ENCODE measurements at regions not wholly inside any gene's neighbourhood (a gene's known extent, or its start where the extent isn't known, plus 50 kb on each side); places are given as distances from the start of the nearest gene placed in this dataset.

- no peaks in the 10 kb centered on the region for H3K9me3 Mint-ChIP-seq (ENCODE audit: unreplicated experiment)
- no peak for DNase-seq (ENCODE audit: low spot score)
- H3K4me1 Mint-ChIP-seq (ENCODE audit: unreplicated experiment): no peaks in the 10 kb centered on the region
- peaks cover 20% of the 10 kb centered on the region for H3K27me3 Mint-ChIP-seq (ENCODE audit: unreplicated experiment)
- H3K27ac Mint-ChIP-seq (ENCODE audit: unreplicated experiment): no peak overlapping the region
- TF ChIP-seq CTCF (IDR thresholded peaks at IDR 0.05; ENCODE audit: unreplicated experiment): no peak
- H3K4me3 Mint-ChIP-seq (ENCODE audit: unreplicated experiment): no peak overlapping the region
- H3K36me3 Mint-ChIP-seq (ENCODE audit: low read depth, unreplicated experiment): no peaks in the 10 kb centered on the region
These were observed 116.5 kb upstream of the VSTM2B start for GRCh38 chr19:29409076-29409862.

- Mint-ChIP-seq H3K27ac (ENCODE audit: unreplicated experiment) (no peak overlapping the region), H3K4me3 (ENCODE audit: unreplicated experiment) (no peak overlapping the region), H3K27me3 (ENCODE audit: unreplicated experiment) (peaks cover 18% of the 10 kb centered on the region), H3K9me3 (ENCODE audit: unreplicated experiment) (no peaks in the 10 kb centered on the region), H3K36me3 (ENCODE audit: low read depth, unreplicated experiment) (no peaks in the 10 kb centered on the region), H3K4me1 (ENCODE audit: unreplicated experiment) (no peaks in the 10 kb centered on the region)
- DNase-seq (ENCODE audit: low spot score): no peak
- no peak for TF ChIP-seq CTCF (IDR thresholded peaks at IDR 0.05; ENCODE audit: unreplicated experiment)
These were observed 115.2 kb upstream of the VSTM2B start for GRCh38 chr19:29410601-29411000.

- no peak for TF ChIP-seq CTCF (IDR thresholded peaks at IDR 0.05; ENCODE audit: unreplicated experiment)
- Mint-ChIP-seq H3K36me3 (ENCODE audit: low read depth, unreplicated experiment) (no peaks in the 10 kb centered on the region), H3K27me3 (ENCODE audit: unreplicated experiment) (peaks cover 19% of the 10 kb centered on the region), H3K4me1 (ENCODE audit: unreplicated experiment) (no peaks in the 10 kb centered on the region), H3K9me3 (ENCODE audit: unreplicated experiment) (no peaks in the 10 kb centered on the region), H3K4me3 (ENCODE audit: unreplicated experiment) (no peak overlapping the region), H3K27ac (ENCODE audit: unreplicated experiment) (no peak overlapping the region)
- no peak for DNase-seq (ENCODE audit: low spot score)
These were observed 114.6 kb upstream of the VSTM2B start for GRCh38 chr19:29411113-29411581.

GRCh38 chr19:29413435-29413834 is 112.4 kb upstream of the VSTM2B start:
- no peaks in the 10 kb centered on the region for H3K36me3 Mint-ChIP-seq (ENCODE audit: low read depth, unreplicated experiment)

More at GRCh38 chr19:29413435-29413834, 112.4 kb upstream of the VSTM2B start:
- Mint-ChIP-seq H3K27me3 (ENCODE audit: unreplicated experiment) (peaks cover 16% of the 10 kb centered on the region), H3K9me3 (ENCODE audit: unreplicated experiment) (no peaks in the 10 kb centered on the region), H3K4me3 (ENCODE audit: unreplicated experiment) (no peak overlapping the region), H3K4me1 (ENCODE audit: unreplicated experiment) (no peaks in the 10 kb centered on the region), H3K27ac (ENCODE audit: unreplicated experiment) (no peak overlapping the region)
- TF ChIP-seq CTCF (IDR thresholded peaks at IDR 0.05; ENCODE audit: unreplicated experiment): no peak
- no peak for DNase-seq (ENCODE audit: low spot score)

Data from endothelial cell (in vitro differentiated cells).